ENCODE measurements at regions not wholly inside any gene's neighbourhood (a gene's known extent, or its start where the extent isn't known, plus 50 kb on each side); places are given as distances from the start of the nearest gene placed in this dataset.

- H3K36me3 Mint-ChIP-seq (ENCODE audit: low read depth, unreplicated experiment) = no peaks in the 10 kb centered on the region
Observed at GRCh38 chr2:63763391-63763941, 78.2 kb upstream of the UGP2 start.

GRCh38 chr2:63764630-63765029 lies 77.1 kb upstream of the UGP2 start:
- H3K4me1 Mint-ChIP-seq (ENCODE audit: unreplicated experiment) = no peaks in the 10 kb centered on the region
- H3K9me3 Mint-ChIP-seq (ENCODE audit: unreplicated experiment) = no peaks in the 10 kb centered on the region
- DNase-seq (ENCODE audit: low spot score) = no peak
- TF ChIP-seq, protein P1, sequence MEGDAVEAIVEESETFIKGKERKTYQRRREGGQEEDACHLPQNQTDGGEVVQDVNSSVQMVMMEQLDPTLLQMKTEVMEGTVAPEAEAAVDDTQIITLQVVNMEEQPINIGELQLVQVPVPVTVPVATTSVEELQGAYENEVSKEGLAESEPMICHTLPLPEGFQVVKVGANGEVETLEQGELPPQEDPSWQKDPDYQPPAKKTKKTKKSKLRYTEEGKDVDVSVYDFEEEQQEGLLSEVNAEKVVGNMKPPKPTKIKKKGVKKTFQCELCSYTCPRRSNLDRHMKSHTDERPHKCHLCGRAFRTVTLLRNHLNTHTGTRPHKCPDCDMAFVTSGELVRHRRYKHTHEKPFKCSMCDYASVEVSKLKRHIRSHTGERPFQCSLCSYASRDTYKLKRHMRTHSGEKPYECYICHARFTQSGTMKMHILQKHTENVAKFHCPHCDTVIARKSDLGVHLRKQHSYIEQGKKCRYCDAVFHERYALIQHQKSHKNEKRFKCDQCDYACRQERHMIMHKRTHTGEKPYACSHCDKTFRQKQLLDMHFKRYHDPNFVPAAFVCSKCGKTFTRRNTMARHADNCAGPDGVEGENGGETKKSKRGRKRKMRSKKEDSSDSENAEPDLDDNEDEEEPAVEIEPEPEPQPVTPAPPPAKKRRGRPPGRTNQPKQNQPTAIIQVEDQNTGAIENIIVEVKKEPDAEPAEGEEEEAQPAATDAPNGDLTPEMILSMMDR (IDR thresholded peaks at IDR 0.05; ENCODE audit: unreplicated experiment) = no peak
- no peak overlapping the region for H3K4me3 Mint-ChIP-seq (ENCODE audit: unreplicated experiment)
- H3K36me3 Mint-ChIP-seq (ENCODE audit: low read depth, unreplicated experiment) = no peaks in the 10 kb centered on the region
- no peaks in the 10 kb centered on the region for H3K27me3 Mint-ChIP-seq (ENCODE audit: unreplicated experiment)
- no peak overlapping the region for H3K27ac Mint-ChIP-seq (ENCODE audit: unreplicated experiment)

More at GRCh38 chr2:63763391-63763941, 78.2 kb upstream of the UGP2 start:
- Mint-ChIP-seq H3K27me3 (ENCODE audit: unreplicated experiment) (no peaks in the 10 kb centered on the region), H3K27ac (ENCODE audit: unreplicated experiment) (no peak overlapping the region), H3K9me3 (ENCODE audit: unreplicated experiment) (no peaks in the 10 kb centered on the region), H3K4me3 (ENCODE audit: unreplicated experiment) (no peak overlapping the region), H3K4me1 (ENCODE audit: unreplicated experiment) (no peaks in the 10 kb centered on the region)
- TF ChIP-seq, protein P1 (IDR thresholded peaks at IDR 0.05; ENCODE audit: unreplicated experiment) = no peak
- DNase-seq (ENCODE audit: low spot score) = no peak

- no peaks in the 10 kb centered on the region for H3K9me3 Mint-ChIP-seq (ENCODE audit: unreplicated experiment)
- H3K27me3 Mint-ChIP-seq (ENCODE audit: unreplicated experiment) = no peaks in the 10 kb centered on the region
- no peak for DNase-seq (ENCODE audit: low spot score)
- H3K4me3 Mint-ChIP-seq (ENCODE audit: unreplicated experiment) = no peak overlapping the region
- H3K36me3 Mint-ChIP-seq (ENCODE audit: low read depth, unreplicated experiment) = no peaks in the 10 kb centered on the region
- TF ChIP-seq, protein P1 (IDR thresholded peaks at IDR 0.05; ENCODE audit: unreplicated experiment) = no peak
- no peak overlapping the region for H3K27ac Mint-ChIP-seq (ENCODE audit: unreplicated experiment)
- H3K4me1 Mint-ChIP-seq (ENCODE audit: unreplicated experiment) = no peaks in the 10 kb centered on the region
Observed at GRCh38 chr2:63765117-63765516, 76.6 kb upstream of the UGP2 start.

DNA sequence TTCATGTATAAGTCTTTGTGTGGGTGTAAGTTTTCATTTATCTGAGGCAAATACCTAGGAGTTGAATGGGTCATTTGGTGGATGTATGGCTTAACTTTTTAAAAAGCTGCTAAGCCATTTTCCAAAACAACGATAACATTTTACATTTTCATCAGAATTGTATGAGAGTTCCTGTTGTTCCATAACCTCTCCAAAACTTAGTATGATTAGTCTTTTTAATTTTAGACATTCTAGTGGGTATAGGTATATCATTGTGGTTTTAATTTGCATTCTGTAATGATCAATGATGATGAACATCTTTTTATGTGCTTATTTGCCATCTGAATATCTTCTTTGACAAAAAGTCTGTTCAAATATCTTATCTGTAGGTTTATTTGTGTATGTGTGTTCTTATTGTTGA lies 74.4 kb upstream of the UGP2 start:
- TF ChIP-seq, protein P1 (IDR thresholded peaks at IDR 0.05; ENCODE audit: unreplicated experiment) = no peak
- Mint-ChIP-seq H3K4me3 (ENCODE audit: unreplicated experiment) (no peak overlapping the region), H3K9me3 (ENCODE audit: unreplicated experiment) (no peaks in the 10 kb centered on the region), H3K36me3 (ENCODE audit: low read depth, unreplicated experiment) (no peaks in the 10 kb centered on the region), H3K4me1 (ENCODE audit: unreplicated experiment) (no peaks in the 10 kb centered on the region), H3K27me3 (ENCODE audit: unreplicated experiment) (no peaks in the 10 kb centered on the region), H3K27ac (ENCODE audit: unreplicated experiment) (no peak overlapping the region)
- no peak for DNase-seq (ENCODE audit: low spot score)

DNA sequence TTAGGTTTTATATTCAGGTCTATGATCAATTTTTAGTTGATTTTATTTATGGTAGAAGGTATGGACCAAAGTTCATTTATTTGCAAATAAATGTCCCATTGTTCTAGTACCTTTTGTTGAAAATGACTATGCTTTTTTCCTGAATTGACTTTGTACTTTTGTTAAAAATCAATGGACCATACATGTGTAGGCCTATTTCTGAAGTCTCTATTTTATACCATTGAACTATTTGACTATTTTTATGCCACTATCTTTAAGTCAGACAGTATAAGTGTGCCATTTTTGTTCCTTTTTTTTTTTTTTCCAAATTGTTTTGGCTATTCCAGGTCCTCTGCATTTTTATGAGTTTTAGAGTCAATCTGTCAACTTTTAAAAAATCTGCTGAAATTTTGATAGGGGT lies 73.6 kb upstream of the UGP2 start:
- no peaks in the 10 kb centered on the region for H3K36me3 Mint-ChIP-seq (ENCODE audit: low read depth, unreplicated experiment)

More for the DNA sequence above, 73.6 kb upstream of the UGP2 start:
- Mint-ChIP-seq H3K27me3 (ENCODE audit: unreplicated experiment) (no peaks in the 10 kb centered on the region), H3K27ac (ENCODE audit: unreplicated experiment) (no peak overlapping the region), H3K9me3 (ENCODE audit: unreplicated experiment) (no peaks in the 10 kb centered on the region), H3K4me3 (ENCODE audit: unreplicated experiment) (no peak overlapping the region), H3K4me1 (ENCODE audit: unreplicated experiment) (no peaks in the 10 kb centered on the region)
- TF ChIP-seq, protein P1 (IDR thresholded peaks at IDR 0.05; ENCODE audit: unreplicated experiment) = no peak
- no peak for DNase-seq (ENCODE audit: low spot score)

Measured in endothelial cell (in vitro differentiated cells).